H1 (cell line): ENCODE measurements at regions not wholly inside any gene's neighbourhood (a gene's known extent, or its start where the extent isn't known, plus 50 kb on each side); places are given as distances from the start of the nearest gene placed in this dataset.

ENCODE experiments used
- BCL11A ChIP-seq, 2 experiments: IDR thresholded peaks; one replicate each; pipeline ENCODE4 v1.6.1; 2011; ENCODE audit warnings: low read depth in 2 of 2, low read length in 2 of 2, mild to moderate bottlenecking in 2 of 2
- SIRT6 ChIP-seq: IDR thresholded peaks from one replicate; pipeline ENCODE4 v1.7.1; 2012; ENCODE audit warnings: low read length, inconsistent platforms
- SP4 ChIP-seq: IDR thresholded peaks from 2 replicates; pipeline ENCODE4 v1.6.1; 2012; ENCODE audit warnings: low read length, inconsistent platforms

- TF ChIP-seq SP4 (no peak), SIRT6 (no peak), BCL11A (IDR thresholded peaks at IDR 0.05; ENCODE audit: low read depth in 2 of 2, low read length in 2 of 2) (no peak)
Measured at GRCh38 chr9:118532592-118532991, 828.4 kb downstream of the TLR4 start (continued).
